ENCODE measurements at regions not wholly inside any gene's neighbourhood (a gene's known extent, or its start where the extent isn't known, plus 50 kb on each side); places are given as distances from the start of the nearest gene placed in this dataset.

GRCh38 chr1:228904222-228904621 lies 168.9 kb downstream of the RHOU start:
- H3K4me3 ChIP-seq (replicated peaks; ENCODE audit: low read depth, low read length): no peak overlapping the region
- DNase-seq (ENCODE audit: extremely low read depth, low read depth): no peak
- TF ChIP-seq CTCF (IDR thresholded peaks at IDR 0.05; ENCODE audit: low read depth, low read length, missing control alignments): no peak

GRCh38 chr1:228905701-228906101 lies 170.4 kb downstream of the RHOU start:
- no peak for DNase-seq (ENCODE audit: extremely low read depth, low read depth)
- TF ChIP-seq CTCF (IDR thresholded peaks at IDR 0.05; ENCODE audit: low read depth, low read length, missing control alignments): no peak
- no peak overlapping the region for H3K4me3 ChIP-seq (replicated peaks; ENCODE audit: low read depth, low read length)

- no peak for TF ChIP-seq CTCF (IDR thresholded peaks at IDR 0.05; ENCODE audit: low read depth, low read length, missing control alignments)
- no peak overlapping the region for H3K4me3 ChIP-seq (replicated peaks; ENCODE audit: low read depth, low read length)
- DNase-seq (ENCODE audit: extremely low read depth, low read depth): no peak
Observed at GRCh38 chr1:228906223-228906860, 171.1 kb downstream of the RHOU start.

- no peak for DNase-seq (ENCODE audit: extremely low read depth, low read depth)
- no peak for TF ChIP-seq CTCF (IDR thresholded peaks at IDR 0.05; ENCODE audit: low read depth, low read length, missing control alignments)
- no peak overlapping the region for H3K4me3 ChIP-seq (replicated peaks; ENCODE audit: low read depth, low read length)
Observed at GRCh38 chr1:228911225-228912210, 176.2 kb downstream of the RHOU start.

GRCh38 chr1:228913626-228914414 lies 178.5 kb downstream of the RHOU start:
- TF ChIP-seq CTCF (IDR thresholded peaks at IDR 0.05; ENCODE audit: low read depth, low read length, missing control alignments): no peak
- no peak overlapping the region for H3K4me3 ChIP-seq (replicated peaks; ENCODE audit: low read depth, low read length)
- no peak for DNase-seq (ENCODE audit: extremely low read depth, low read depth)

- no peak overlapping the region for H3K4me3 ChIP-seq (replicated peaks; ENCODE audit: low read depth, low read length)
- DNase-seq (ENCODE audit: extremely low read depth, low read depth): no peak
- TF ChIP-seq CTCF (IDR thresholded peaks at IDR 0.05; ENCODE audit: low read depth, low read length, missing control alignments): no peak
Observed at GRCh38 chr1:228914700-228915099, 179.4 kb downstream of the RHOU start.

All from HFF-Myc (cell line).